T follicular helper cell (primary cell): ENCODE measurements at regions not wholly inside any gene's neighbourhood (a gene's known extent, or its start where the extent isn't known, plus 50 kb on each side); places are given as distances from the start of the nearest gene placed in this dataset.
"Not testable (repeated sequence)": the region's sequence is repeated elsewhere in the genome, so short reads cannot be mapped to it uniquely, and the experiment has no call there.

ENCODE experiments used
- DNase-seq: peaks from one replicate; pipeline ENCODE4 v3.0.0-alpha.2; 2020; ENCODE audit warnings: low read depth

DNA sequence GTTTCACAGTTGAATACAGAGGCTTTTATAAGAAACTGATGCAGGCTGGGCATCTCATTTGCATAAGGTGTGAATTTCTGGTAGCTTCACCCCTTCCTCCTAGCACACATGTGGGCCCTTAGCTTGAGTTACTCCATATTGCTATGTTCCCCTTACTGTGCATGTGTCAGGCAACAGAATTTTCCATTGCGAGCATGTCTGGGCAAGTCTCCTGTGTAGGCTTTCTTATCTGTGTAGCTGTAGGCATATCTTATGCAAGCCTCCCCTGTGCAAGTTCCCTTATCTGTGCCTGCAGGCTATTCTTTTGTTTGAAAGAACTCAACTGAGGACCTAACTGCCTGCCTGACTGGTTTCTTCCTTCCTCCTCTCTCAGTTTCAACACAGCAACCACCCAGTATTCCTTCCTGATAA lies 597.4 kb upstream of the CDH5 start:
- DNase-seq, result no peak

DNA sequence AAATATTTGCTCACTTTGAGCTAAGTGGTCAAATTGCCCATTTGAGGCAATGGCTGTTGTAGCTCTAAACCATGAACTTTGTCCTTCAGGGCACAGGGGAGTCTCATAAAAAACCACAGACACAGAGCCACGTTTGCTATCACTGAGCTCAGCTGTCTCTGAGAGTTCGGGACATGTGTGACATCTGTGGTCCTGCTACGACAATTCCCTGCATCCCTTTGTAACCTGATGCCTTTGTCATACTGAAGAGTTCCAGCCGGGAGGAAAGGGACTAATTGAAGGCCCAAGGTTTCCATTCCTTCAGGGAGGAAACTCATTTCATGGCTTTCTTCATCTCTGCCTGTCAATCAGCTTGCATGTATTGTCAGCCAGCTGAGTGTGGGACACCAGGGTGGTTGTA lies 599.4 kb upstream of the CDH5 start:
- no peak for DNase-seq

DNA sequence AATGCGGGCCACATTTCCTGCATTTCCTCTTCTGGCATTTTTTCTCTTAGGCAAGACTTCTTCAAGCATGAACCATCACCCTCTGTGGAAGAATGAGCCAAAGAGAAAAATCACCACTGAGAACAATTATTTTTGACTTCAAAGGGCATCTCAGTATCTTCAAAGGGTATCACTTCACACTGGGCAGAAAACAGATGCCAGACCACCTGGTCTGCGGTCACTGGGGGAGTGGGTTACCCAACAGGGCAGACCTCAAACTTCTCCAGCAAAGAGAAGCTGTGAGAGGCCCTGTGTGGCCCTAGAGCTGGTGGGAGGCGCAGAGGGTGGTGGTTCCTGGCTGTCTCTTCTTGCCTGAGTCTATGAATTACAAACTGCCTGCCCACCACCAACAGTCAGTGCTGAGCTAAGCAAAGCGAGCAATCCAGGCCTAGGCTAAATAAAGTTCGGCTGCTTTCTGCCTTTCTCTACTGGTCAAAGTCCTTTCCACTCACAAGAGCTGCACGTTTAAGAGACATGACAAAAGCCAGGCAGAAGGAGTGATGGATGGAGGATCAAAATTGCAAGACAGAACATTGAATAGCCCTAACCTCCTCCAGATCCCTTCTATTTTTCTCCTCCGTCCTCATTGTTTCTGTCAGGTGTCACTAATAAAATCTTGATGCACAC lies 602.7 kb upstream of the CDH5 start:
- no peak for DNase-seq

DNA sequence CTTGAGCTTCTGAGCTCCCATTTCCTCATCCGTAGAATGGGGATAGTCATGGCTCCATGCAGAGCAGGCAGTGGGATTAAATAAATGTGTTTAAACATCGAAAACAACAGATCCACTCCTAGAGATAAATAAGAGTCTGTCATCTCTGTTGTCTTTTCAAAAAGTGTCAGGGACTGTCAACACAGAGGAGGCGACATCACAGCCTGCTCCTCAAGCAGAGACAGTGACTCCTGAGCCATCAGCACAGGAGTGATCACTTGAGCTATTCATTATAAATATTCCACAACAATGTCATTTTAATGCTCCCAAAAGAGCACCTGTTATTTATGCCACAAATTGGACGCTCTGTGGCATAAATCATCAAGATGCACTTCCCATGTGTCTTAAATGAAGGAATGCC lies 605.6 kb upstream of the CDH5 start:
- DNase-seq, result no peak

DNA sequence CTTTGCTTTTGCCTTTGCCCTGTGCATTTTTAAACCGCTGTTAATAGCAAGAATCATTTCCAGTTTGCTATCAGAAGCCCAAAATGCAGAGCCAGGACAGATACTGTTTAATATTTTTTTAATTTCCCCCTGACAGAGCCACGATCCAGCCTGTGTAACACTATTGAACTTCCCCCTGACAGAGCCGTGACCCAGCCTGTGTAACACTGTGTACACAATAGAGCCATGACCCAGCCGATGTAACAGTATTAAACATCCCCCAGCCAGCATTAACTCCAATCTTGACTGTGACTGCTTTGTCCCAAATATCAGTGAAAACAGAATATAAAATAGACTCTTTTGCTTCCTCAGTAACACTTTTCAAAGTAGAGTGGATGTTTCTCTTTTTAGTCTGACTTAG lies 607.9 kb upstream of the CDH5 start:
- no peak for DNase-seq

DNA sequence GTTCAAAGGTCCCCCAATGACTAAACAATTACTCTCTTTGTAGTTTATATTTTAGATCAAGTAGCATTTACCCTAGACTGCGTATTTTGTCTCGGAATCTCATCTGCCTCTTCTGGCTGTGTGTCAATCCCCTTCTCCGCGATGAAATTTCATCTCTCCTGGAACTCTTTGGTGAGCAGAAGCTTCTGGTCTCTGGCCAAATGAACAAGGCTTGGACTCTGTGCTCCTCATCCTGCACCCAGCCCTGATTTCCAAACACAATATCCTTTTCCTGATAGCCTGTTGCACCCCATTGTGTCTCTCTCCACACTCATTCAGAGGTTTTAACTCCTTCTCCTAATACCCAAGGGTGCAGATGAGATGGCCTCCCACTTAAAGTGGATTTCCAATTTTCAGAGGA lies 609.4 kb upstream of the CDH5 start:
- no peak for DNase-seq

DNA sequence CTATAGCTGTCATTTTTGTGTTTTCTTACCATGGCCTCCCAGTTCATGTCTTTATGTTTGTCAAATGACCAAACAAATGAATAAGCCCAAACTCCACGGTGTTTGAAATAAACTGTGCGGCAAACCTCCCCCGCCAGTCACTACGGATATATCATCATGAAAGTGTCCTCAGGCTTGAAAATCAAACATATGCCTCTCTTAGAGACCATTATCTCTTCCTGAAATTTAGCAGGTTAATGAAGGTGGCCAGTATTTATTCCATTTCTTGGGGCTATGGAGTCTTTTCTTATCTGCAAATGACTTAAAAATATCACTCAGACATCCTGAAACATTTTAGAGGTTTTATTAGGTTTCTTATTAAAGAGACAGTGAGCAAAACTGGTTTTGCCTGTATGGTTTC lies 610.3 kb upstream of the CDH5 start:
- DNase-seq, result no peak

DNA sequence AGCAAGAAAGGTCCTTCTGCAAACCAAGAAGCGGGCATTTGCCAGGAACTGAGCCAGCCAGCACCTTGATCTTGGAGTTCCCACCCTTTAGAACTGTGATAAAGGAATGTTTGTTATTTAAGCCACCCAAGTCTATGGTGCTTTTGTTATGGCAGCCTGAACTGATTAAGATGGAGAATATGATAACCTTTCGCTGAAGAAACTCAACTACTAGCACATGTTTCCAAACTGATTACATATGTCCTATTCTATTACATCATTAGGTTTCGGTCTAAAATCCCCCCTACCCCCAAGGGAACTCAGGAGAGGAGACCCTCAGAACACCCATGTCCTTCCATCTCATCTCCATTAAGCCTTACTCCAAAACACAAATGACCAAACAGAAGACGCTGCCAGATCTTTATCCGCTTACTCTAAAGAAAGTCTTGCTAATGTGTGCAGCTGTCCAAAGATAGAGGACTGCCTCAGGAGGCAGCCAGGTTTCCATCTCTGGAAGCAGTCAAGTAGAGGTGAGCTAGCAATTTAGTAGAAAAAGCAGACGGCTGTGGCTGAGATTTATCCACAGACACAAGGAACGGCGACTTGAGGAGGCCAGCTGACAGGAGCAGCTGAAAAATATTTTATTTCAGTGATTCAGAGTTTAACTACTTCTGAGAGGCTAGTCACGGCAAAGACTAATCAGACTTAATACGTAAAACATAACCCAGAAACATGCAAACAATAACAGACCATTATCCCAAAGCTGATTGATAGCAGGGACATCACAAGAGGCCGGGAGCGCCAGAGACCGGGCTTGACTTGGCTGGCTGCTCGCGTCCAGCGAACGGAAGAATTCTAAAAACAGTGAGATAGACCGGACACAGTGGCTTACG lies 611.4 kb upstream of the CDH5 start:
- DNase-seq, result no peak

DNA sequence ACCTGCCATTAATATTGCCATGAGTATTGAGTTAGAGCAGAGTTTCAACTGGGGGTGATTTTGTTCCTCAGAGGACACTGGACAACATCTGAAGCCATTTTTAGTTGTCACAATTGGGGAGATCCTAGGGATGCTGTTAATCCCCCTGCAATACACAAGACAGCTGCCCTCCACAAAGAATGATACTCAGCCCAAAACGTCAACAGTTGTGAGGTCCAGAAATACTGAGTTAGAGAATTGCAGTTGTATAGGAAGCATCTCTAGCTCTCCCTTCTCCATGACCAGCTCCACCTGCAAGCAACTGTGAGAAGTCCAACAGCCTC lies 614.0 kb upstream of the CDH5 start:
- no peak for DNase-seq

DNA sequence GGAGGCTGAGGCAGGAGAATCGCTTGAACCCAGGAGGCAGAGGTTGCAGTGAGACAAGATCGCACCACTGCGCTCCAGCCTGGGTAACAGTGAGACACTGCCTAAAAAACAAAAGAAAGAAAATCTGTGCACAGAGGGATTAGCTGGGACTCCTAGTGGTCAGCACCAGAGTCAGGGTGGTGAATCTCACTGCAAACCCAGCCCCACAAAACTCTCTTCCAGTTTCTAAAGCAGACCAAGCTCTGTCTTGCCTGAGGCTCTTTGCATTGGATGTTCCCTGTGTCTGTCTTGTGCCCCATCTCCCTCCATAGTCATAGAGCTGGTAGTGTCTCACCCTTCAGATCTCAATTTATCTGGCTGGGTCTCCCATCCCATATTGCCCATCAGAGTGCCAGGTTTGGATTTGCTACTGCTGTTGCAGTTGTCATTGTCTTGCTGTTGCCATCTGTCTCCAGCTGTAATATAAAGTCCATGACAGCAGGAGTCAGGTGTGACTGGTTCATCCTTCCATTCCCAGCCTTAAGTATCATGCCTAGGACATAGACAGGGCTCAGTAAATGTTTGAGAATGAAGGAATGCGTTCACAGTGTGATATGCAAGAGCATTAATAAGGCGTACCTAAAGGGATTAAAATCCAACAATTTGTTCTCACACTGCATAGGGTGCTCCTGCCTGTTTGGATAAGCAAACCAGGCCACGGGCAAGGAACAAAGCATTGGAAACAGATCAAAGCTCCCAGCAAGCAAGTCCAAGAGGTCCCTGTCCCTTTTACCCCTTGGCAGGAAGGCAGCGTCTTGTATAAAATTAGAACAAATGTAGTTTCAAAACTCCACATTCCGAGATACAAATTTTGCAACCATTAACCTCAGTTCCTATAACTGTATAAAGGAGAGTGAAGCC lies 614.6 kb upstream of the CDH5 start:
- DNase-seq, result no peak

DNA sequence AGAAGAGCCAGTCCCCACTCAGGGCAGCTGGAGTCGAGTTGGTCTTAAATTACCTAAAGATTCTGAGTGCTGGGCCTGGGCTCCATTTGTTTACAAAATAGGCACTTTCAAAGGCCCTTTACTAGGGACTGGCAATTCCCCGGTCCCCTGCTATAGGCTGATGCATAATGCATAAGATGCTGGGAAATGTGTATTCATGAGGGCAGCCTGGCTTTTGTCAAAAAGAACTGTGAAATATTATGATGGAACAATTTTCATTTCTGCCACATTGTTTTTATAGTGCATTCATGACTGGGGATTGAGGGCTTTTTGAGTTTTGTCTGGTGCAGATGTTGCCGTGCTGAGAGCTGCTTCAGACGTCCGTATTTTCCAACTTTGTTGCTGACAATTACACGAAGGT lies 617.0 kb upstream of the CDH5 start:
- no peak for DNase-seq

DNA sequence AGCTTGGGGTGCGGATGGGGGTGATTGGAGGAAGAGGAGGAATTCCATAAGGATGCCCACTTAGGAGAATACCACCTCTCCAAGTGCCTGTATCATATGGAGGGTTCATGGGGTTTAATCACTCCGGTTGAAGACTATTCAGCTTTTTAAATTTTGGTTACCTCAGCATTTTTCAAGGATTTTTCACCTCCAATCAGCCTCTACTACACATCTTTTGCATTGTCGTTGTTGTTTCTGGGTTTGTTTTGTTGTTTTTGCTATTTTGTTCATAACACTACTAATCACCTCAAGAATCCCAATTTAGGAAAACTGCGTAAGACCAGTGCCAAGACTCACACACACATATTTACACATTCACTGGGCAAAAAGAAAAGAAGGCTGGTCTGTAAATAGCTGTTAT lies 619.5 kb upstream of the CDH5 start:
- DNase-seq, result no peak

DNA sequence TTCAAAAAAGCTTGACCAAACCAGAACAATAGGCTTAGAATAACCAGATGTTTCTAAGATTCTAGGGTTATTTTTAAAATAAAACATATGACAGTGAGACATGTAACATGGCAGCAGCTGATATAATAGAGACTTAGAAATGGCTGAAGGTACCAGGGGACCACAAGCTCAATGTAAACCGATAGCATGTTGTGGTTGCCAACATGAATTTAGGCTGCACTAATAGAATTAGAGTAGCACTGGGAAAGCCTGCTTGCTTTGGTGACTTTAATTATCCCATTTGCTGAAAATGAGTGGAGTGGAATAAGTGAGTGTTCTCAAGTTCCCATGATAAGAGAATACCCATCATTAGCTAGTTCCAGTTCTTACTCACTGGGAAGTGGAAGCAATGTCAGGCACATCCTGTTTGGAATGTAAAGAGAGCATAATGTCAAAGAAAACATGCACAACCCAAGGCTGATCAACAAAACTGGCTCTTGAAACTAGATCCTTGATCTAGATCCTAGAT lies 621.2 kb upstream of the CDH5 start:
- DNase-seq, result no peak

DNA sequence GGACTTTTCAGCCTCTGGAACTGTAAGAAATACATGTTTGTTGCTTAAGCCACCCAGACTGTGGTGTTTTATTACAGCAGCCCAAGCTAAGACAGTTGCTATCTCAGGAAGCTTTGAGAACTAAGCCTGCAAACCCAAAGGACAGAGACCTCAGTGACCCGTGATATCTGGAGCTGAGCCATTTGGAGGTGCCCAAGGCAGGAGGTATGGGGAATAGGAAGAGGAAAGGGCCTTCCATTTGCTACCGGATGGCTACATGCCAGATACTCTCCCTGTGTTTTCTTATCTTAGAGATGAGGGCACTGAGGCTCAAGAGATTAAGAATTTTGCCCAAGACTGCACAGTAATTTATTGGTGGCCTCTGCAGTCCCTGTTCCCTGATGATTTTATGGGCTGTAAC lies 622.1 kb upstream of the CDH5 start:
- DNase-seq, result no peak

DNA sequence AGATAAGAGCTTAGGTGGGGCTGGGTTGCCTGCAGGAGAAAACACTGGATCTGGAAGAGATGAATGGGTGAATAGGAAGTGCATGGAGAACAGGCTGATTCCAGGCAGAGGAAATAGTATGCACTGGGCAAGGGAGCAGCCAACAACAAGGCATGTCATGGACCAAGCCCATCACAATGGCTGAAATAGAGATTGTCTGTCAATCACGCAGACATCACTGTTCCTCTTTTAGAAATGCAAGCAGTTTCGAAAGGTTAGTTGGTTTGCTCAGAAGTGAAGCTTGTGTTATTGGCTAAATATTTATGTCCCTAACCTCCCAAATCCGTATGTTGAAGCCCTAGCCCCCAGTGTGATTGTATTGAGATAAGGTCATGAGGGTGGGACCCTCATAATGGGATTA lies 621.7 kb upstream of the CDH11 start:
- no peak for DNase-seq

DNA sequence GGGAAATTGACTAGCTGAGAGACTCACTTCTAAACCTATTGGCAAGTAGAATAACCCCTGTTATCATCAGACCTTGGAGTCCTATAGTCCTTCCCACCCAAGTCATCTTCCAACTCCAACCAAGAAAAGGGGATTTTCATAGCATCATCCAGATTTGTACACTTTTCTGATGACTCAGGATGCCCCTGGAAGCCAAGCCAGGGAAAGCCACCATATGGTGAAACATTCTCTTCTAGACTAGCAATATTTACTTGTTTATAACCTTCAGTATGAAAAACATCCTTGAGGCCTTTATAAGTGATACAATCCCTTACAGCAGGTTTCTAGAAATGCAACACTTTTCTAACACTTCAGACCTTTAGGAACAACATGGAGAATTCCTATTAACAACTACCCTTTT lies 618.8 kb upstream of the CDH11 start:
- DNase-seq, result no peak

DNA sequence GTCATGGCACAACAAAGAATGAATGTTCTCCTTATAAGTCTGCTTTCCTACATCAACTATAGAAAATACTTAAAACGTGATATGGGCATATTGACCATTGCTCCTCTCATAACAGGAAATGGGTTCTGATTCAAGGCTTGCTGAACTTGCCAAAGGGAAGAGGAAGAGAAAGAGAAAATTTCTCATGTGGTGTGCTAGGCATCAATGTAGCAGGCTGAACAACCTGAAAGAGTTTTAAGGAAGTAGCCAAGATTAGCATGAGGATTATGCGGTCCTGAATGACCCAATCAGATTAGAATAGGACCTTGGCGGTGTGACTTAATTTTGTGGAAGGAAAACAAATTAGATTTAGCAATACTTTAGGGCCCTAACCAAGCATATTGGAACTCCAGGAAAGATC lies 617.7 kb upstream of the CDH11 start:
- DNase-seq, result no peak

DNA sequence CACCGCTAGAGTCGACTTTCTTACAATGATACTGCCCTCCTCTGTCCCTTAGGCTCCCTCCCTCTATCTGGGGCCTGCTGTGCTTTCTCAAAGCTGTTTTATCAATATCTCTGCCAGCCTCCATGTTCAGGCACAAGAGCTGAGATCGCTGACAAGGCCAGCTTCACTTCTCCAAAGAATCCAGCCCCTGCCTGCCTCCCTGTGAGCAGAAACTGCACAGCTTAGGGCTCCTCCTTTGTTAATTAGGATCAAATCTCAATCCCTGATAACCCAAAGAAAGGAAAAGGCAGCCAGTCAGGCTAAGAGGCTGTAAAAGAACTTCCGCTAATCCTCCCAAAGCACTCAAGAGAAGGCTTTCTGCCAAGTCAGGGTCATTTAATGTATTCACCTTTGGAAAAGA lies 616.0 kb upstream of the CDH11 start:
- DNase-seq, result no peak

DNA sequence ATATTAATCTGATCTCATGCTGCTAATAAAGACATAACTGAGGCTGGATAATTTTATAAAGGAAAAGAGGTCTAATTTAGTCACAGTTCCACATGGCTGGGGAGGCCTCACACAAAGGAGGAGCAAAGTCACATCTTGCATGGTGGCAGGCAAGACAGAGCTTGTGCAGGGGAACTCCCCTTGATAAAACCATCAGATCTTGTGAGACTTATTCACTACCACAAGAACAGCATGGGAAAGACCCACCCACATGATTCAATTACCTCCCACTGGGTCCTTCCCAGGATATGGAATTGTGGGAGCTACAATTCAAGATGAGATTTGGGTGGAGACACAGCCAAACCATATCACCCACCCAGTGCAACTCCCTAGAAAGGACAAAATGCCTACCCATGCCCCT lies 613.8 kb upstream of the CDH11 start:
- DNase-seq, result not testable (repeated sequence)

DNA sequence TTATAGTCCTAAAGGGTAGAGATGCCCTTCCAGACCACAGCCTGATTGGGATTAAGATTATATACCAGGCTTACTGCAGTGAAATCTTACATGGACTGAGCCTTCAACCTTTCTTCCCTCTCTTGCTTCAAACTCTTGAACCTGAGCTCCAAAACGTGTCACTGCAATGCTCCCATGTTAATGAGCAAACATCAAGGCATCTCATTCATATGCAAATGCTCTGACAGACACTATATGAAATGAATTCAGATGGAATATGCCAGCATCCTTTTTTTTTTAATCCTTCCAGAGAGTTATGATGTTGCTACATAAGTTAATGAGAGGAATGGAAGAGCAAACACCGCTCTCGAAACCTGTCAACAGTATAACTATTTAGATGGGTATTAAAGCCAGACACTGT lies 611.9 kb upstream of the CDH11 start:
- DNase-seq, result no peak

DNA sequence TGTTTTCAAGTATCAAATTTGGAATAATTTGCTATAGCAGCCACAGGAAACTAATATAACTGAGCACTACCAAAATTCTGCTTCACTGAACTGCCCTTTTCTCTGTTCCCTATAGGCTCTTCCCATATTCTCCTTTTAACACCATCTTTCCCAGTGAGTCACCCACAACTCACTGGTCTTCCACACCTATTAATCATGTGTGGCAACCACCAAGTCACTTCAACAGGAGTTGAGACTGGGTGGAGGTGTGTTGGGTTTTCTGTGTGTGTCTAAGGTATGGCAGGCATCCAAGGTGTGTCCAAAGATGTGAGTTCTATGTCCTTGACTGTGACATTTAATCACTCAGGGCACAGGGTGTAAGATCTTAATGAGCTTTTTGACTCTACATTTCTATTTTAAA lies 610.0 kb upstream of the CDH11 start:
- no peak for DNase-seq

DNA sequence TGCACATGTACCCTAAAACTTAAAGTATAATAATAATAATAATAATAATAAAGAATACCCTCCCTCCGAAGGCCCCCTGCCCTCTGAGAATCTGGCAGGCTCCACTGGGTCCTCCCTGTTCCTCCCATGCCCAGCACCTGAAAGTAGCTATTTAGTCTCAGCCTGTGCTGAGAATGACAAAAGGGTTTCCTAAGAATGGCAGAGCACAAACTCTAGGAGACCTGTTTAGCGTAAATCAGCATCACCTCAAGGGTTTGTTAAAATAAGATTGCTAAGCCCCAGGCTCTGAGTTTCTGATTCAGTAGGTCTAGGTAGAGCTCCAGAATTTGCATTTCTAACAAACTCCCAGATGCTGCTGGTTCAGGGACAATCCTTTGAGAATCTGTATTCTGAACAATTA lies 606.8 kb upstream of the CDH11 start:
- no peak for DNase-seq

DNA sequence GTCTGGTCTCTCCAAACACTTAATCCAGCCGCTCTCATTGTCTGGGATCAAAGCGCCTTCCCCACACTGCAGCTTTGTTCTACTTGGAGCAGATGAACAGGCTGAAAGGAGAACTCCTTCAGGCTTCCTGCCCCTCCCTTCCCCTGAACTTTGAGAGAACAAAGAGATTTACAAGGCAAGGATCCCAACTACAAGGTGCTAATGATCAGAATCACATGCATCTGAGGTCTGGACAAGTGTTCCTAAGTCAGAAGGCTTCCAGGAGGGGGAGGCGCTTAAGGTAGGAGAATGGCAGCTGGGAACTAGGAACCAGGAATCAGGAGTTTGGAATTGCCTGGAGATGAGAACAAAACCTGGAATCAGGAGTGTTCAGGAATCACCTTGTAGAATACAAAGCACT lies 606.3 kb upstream of the CDH11 start:
- no peak for DNase-seq
